Thoracic aorta (tissue), 2 donors: ENCODE measurements at regions not wholly inside any gene's neighbourhood (a gene's known extent, or its start where the extent isn't known, plus 50 kb on each side); places are given as distances from the start of the nearest gene placed in this dataset.
"Not testable (repeated sequence)": the region's sequence is repeated elsewhere in the genome, so short reads cannot be mapped to it uniquely, and the experiment has no call there.

Experiments used
- ATAC-seq: fragments of 150-250 bp; one replicate; pipeline ENCODE4 v1.8.0; 2017; ENCODE audit warnings: low read depth; ENCODE audit not compliant: insufficient number of reproducible peaks, low FRiP score
- DNase-seq: peaks from one replicate; pipeline ENCODE4 v3.0.0-alpha.2; 2020; ENCODE audit warnings: low spot score
- H3K27ac ChIP-seq, 2 donors: fragments of 200-600 bp; sonication (generic); 1 replicate in 1 of 2; 2 replicates in 1 of 2; pipeline ENCODE4 v1.5.1; 2016; ENCODE audit warnings: mild to moderate bottlenecking in 2 of 2, moderate library complexity in 2 of 2
- H3K27me3 ChIP-seq: fragments of 200-600 bp; sonication (generic); replicated peaks from 2 replicates; pipeline ENCODE4 v1.6.0; 2016; ENCODE audit warnings: mild to moderate bottlenecking; ENCODE audit not compliant: insufficient read depth
- H3K36me3 ChIP-seq: fragments of 200-600 bp; sonication (generic); one replicate; pipeline ENCODE4 v1.5.1; 2016
- H3K4me1 ChIP-seq, 2 donors: fragments of 200-600 bp; sonication (generic); 1 replicate in 1 of 2; 2 replicates in 1 of 2; pipeline versions ENCODE4 v1.5.1 to v1.6.0; 2016; ENCODE audit warnings: low read depth in 2 of 2, mild to moderate bottlenecking in 1 of 2; ENCODE audit not compliant: control insufficient read depth in 1 of 2
- H3K4me3 ChIP-seq: fragments of 200-600 bp; sonication (generic); 2 replicates; pipeline ENCODE4 v1.5.1; 2016; ENCODE audit warnings: mild to moderate bottlenecking
- H3K9me3 ChIP-seq: fragments of 200-600 bp; sonication (generic); 2 replicates; pipeline ENCODE4 v1.5.1; 2016
- TF ChIP-seq, protein P1 (sequence below): fragments of 200-600 bp; sonication (generic); IDR thresholded peaks from one replicate; pipeline ENCODE4 v1.5.1; 2019; ENCODE audit warnings: antibody characterized with exemption

DNA sequence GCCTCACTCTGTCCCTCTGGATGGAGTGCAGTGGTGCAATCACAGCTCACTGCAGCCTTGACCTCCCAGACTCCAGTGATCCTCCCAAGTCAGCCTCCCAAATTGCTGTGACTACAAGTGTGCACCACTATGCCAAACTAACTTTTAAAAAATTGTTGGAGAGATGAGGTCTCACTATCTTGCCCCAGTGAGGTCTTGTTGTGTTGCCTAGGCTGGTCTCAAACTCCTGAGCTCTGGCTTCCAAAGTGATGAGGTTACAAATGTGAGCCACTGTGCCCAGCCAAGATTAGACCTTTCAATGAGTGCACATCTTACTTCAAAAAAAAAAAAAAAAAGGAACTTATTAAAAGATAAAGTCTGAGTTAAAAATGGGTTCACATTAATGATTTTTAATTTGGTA, 1838.1 kb upstream of the DEFB115 start:
- H3K9me3 ChIP-seq = no peaks in the 10 kb centered on the region
- H3K4me3 ChIP-seq = no peak overlapping the region
- H3K27ac ChIP-seq = no peak overlapping the region
- H3K27me3 ChIP-seq = no peaks in the 10 kb centered on the region
- TF ChIP-seq, protein P1, sequence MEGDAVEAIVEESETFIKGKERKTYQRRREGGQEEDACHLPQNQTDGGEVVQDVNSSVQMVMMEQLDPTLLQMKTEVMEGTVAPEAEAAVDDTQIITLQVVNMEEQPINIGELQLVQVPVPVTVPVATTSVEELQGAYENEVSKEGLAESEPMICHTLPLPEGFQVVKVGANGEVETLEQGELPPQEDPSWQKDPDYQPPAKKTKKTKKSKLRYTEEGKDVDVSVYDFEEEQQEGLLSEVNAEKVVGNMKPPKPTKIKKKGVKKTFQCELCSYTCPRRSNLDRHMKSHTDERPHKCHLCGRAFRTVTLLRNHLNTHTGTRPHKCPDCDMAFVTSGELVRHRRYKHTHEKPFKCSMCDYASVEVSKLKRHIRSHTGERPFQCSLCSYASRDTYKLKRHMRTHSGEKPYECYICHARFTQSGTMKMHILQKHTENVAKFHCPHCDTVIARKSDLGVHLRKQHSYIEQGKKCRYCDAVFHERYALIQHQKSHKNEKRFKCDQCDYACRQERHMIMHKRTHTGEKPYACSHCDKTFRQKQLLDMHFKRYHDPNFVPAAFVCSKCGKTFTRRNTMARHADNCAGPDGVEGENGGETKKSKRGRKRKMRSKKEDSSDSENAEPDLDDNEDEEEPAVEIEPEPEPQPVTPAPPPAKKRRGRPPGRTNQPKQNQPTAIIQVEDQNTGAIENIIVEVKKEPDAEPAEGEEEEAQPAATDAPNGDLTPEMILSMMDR = no peak
- DNase-seq (no peak), ATAC-seq (peak; percentile 21)
- no peaks in the 10 kb centered on the region for H3K4me1 ChIP-seq
- no peaks in the 10 kb centered on the region for H3K36me3 ChIP-seq

DNA sequence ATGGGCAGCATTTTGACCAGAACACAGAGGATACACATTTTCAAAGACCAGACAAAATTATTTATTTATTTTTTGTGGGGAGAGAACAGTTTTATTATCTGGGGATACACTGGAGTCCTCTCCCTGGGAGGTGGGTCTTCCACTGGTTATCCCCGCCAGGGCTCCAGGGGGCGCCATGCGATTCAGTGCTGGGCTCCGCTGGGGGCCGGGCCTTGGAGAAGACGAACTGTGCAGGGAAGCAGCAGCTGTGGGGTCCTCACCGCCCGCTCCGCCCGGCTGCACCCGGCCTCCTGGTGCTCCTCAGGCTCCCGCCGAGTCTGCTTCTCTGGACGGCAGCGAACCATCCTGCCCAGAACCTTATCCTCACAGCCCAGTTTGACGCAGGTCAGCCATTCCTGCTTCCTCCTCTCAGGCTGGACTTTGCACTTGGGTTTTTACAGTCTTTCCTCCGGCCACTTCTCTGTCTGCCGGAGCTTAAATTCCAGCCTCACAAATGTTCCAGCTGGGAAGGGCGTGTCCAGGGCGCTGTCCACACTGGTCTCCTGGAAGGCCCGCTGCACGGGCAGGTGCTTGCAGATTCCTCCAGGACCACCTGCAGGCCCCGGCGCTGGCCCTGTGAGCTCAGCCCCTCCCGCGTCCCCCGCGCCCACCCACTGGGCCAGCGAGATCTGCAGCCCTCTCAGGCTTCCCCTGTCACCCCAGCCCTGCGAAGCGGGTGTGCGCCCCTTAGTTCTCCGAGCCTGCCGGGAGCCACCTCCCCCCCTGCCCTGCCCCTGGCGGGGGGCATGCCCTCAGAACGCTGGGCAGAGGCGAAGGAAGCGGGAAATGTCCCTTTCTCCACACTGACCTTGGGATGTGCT, 1830.0 kb upstream of the DEFB115 start:
- Histone ChIP-seq H3K4me3 (no peak overlapping the region), H3K4me1 (no peaks in the 10 kb centered on the region), H3K27ac (no peak overlapping the region), H3K27me3 (peaks cover 9% of the 10 kb centered on the region), H3K9me3 (no peaks in the 10 kb centered on the region), H3K36me3 (no peaks in the 10 kb centered on the region)
- DNase-seq = no peak
- ATAC-seq = no peak
- TF ChIP-seq, protein P1 = no peak

DNA sequence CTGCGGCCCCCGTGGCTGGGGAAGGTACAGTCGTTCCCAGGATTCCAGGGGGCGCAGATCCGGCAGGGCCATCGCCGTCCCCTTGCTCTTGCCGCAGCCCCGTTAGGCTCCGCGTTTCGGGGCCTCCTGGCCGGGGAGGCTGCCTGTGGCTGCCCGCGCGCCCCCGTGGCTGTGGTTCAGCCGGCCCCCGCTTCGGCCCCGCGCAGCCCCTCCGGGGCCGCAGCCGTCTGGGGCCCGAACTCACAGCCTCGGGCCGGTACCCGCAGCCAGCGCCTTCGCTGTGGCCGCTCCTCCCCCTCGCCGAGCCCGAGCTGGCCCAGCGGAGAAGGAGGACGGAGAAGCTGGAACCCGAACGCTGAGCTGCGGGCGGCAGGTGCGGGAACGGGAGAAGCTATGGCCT, 1826.9 kb upstream of the DEFB115 start:
- TF ChIP-seq, protein P1 = no peak
- DNase-seq = no peak
- Histone ChIP-seq H3K36me3 (no peaks in the 10 kb centered on the region), H3K27me3 (peaks cover 9% of the 10 kb centered on the region), H3K9me3 (no peaks in the 10 kb centered on the region), H3K4me1 (no peaks in the 10 kb centered on the region), H3K4me3 (no peak overlapping the region), H3K27ac (no peak overlapping the region)
- no peak for ATAC-seq

DNA sequence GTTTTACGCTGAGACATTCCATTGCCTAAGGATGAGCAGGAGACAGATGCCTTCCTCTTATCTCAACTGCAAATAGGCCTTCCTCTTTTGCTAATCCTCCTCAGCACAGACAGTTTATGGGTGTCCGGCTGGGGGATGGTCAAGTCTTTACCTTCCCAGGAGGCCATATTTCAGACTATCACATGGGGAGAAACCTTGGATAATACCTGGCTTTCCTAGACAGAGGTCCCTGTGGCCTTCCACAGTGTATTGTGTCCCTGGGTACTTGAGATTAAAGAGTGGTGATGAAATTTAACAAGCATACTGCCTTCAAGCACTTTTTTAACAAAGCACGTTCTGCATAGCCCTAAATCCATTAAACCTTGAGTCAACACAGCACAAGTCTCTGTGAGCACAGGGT, 1816.7 kb upstream of the DEFB115 start:
- H3K27ac ChIP-seq, ATAC-seq, H3K27me3 ChIP-seq, H3K36me3 ChIP-seq, H3K4me1 ChIP-seq, H3K4me3 ChIP-seq, DNase-seq, H3K9me3 ChIP-seq: not testable (repeated sequence)

DNA sequence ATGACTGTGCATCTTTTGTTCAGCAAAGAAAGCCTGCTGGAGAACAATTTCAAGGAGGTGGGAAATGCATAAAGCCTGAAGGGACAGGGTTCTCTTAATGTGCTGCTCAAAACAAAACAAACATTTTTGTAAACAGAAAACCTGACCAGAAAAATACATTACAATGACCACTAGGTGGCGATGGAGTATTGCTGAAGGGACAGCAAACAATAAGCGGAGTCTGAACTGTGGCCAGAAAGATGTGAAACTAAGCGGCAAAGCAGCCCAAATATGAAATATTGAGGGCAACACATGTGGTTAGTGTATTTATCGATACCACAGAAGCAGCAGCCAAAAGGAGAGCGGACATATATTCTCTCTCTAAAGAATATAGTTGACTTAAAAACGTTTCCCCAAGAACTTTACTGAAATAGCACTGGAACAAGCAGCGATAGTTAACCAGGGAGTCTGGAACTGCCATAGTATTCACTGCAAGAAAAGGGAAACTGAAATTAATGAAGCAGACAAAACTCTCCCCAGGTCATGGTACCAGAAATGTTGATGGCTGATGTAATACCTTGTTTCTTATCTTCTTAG, 1814.2 kb upstream of the DEFB115 start:
- not testable (repeated sequence) for H3K27ac ChIP-seq, H3K27me3 ChIP-seq, DNase-seq, H3K4me1 ChIP-seq, H3K9me3 ChIP-seq, ATAC-seq, H3K36me3 ChIP-seq
- peak overlapping the region; percentile 28 for H3K4me3 ChIP-seq
- TF ChIP-seq, protein P1 = peak; percentile 75
